GM18519 (cell line): ENCODE measurements at regions not wholly inside any gene's neighbourhood (a gene's known extent, or its start where the extent isn't known, plus 50 kb on each side); places are given as distances from the start of the nearest gene placed in this dataset.

Experiments used
- ATAC-seq: cut with Tn5 transposase; IDR thresholded peaks from one replicate; pipeline ENCODE4 v1.9.1; 2021; ENCODE audit warnings: mild to moderate bottlenecking, moderate library complexity; ENCODE audit not compliant: unreplicated experiment, low FRiP score

- no peak for ATAC-seq
These were observed 63.4 kb upstream of the FBRSL1 start for GRCh38 chr12:132426349-132427173.

GRCh38 chr12:132424811-132425210 lies 65.1 kb upstream of the FBRSL1 start:
- no peak for ATAC-seq

- ATAC-seq = no peak
These were observed 65.9 kb upstream of the FBRSL1 start for GRCh38 chr12:132423820-132424645.

- no peak for ATAC-seq
These were observed 66.6 kb upstream of the FBRSL1 start for GRCh38 chr12:132423251-132423819.

- ATAC-seq = no peak
These were observed 67.4 kb upstream of the FBRSL1 start for GRCh38 chr12:132422381-132423043.

- no peak for ATAC-seq
These were observed 67.9 kb upstream of the FBRSL1 start for GRCh38 chr12:132422040-132422380.

- ATAC-seq = no peak
These were observed 70.2 kb upstream of the FBRSL1 start for GRCh38 chr12:132419631-132420246.

- no peak for ATAC-seq
These were observed 71.5 kb upstream of the FBRSL1 start for GRCh38 chr12:132418393-132418925.

- ATAC-seq = no peak
These were observed 72.2 kb upstream of the FBRSL1 start for GRCh38 chr12:132417741-132418140.

- ATAC-seq = no peak
These were observed 73.1 kb upstream of the FBRSL1 start for GRCh38 chr12:132416827-132417226.

- no peak for ATAC-seq
These were observed 73.8 kb upstream of the FBRSL1 start for GRCh38 chr12:132416121-132416673.

GRCh38 chr12:132415327-132416120 lies 74.4 kb upstream of the FBRSL1 start:
- ATAC-seq = no peak

- ATAC-seq = peak; percentile 56
These were observed 75.2 kb upstream of the FBRSL1 start for GRCh38 chr12:132414634-132415326.

GRCh38 chr12:132413931-132414588 lies 75.9 kb upstream of the FBRSL1 start:
- ATAC-seq = no peak

GRCh38 chr12:132411457-132411856 lies 78.5 kb upstream of the FBRSL1 start:
- ATAC-seq = no peak

- ATAC-seq = no peak
These were observed 79.1 kb upstream of the FBRSL1 start for GRCh38 chr12:132410849-132411248.

GRCh38 chr12:132410296-132410625 lies 79.7 kb upstream of the FBRSL1 start:
- no peak for ATAC-seq
